ENCODE measurements at regions not wholly inside any gene's neighbourhood (a gene's known extent, or its start where the extent isn't known, plus 50 kb on each side); places are given as distances from the start of the nearest gene placed in this dataset.

- Histone ChIP-seq H3K27ac (ENCODE audit: low read depth in 2 of 2, low read length in 2 of 2) (no peak overlapping the region), H3K27me3 (ENCODE audit: control insufficient read depth in 2 of 2, insufficient read depth in 2 of 2, low read length in 2 of 2) (no peaks in the 10 kb centered on the region)
Measured at GRCh38 chr4:152126238-152126637, 365.4 kb upstream of the GATB start.

DNA sequence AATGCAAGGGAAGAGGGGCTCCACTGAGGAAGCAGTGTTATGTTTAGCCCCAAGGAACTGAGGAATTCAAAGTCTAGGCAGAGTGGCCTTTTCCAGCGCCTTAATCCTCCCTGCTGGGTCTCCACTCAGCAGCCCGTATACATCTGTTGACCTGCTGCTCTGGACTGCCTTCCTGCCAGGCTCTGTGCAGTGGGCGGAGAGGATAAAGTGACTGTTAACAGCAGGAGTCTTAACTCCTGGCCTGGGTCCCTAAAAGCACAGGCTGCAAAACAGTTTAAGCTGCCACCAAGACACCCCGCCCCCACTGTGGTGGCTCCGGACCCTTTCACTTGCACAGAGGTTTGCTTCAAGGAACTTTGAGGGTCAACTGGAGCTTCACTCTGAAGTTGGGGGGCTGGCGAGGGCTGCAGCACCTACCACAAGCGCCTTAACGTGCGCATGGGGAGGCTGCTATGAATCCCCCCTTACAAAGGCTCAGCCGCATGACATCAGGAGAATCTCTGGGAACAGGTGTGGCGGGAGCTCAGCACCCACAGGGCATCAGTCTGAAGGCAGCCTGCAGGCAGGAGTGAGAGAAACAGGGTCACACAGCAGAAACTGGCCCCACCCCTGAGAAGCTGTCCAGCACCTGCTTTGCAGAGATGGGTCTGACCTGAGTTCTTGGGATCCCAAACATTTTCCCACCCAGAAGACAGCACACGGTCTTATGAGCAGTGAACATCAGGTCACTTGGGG is 358.2 kb upstream of the GATB start:
- no peaks in the 10 kb centered on the region for H3K36me3 ChIP-seq (ENCODE audit: control insufficient read depth in 2 of 2, insufficient read depth in 2 of 2, low read length in 2 of 2)
- H3K27ac ChIP-seq (ENCODE audit: low read depth in 2 of 2, low read length in 2 of 2) = no peak overlapping the region
- no peak overlapping the region for H3K9ac ChIP-seq (ENCODE audit: low read depth in 1 of 2, low read length in 2 of 2)
- no peaks in the 10 kb centered on the region for H3K4me1 ChIP-seq (ENCODE audit: control insufficient read depth in 2 of 2, insufficient read depth in 2 of 2, low read length in 2 of 2)
- no peak overlapping the region for H3K4me3 ChIP-seq (ENCODE audit: low read length in 2 of 2)
- H3K27me3 ChIP-seq (ENCODE audit: control insufficient read depth in 2 of 2, insufficient read depth in 2 of 2, low read length in 2 of 2) = no peaks in the 10 kb centered on the region
- no peaks in the 10 kb centered on the region for H3K9me3 ChIP-seq (ENCODE audit: control insufficient read depth in 2 of 2, low read length in 2 of 2)

More at GRCh38 chr4:152126238-152126637, 365.4 kb upstream of the GATB start:
- Histone ChIP-seq H3K9me3 (ENCODE audit: control insufficient read depth in 2 of 2, low read length in 2 of 2) (no peaks in the 10 kb centered on the region), H3K4me1 (ENCODE audit: control insufficient read depth in 2 of 2, insufficient read depth in 2 of 2, low read length in 2 of 2) (no peaks in the 10 kb centered on the region), H3K36me3 (ENCODE audit: control insufficient read depth in 2 of 2, insufficient read depth in 2 of 2, low read length in 2 of 2) (no peaks in the 10 kb centered on the region), H3K4me3 (ENCODE audit: low read length in 2 of 2) (no peak overlapping the region), H3K9ac (ENCODE audit: low read depth in 1 of 2, low read length in 2 of 2) (no peak overlapping the region)

- Histone ChIP-seq H3K4me1 (ENCODE audit: control insufficient read depth in 2 of 2, insufficient read depth in 2 of 2, low read length in 2 of 2) (no peaks in the 10 kb centered on the region), H3K4me3 (ENCODE audit: low read length in 2 of 2) (no peak overlapping the region), H3K36me3 (ENCODE audit: control insufficient read depth in 2 of 2, insufficient read depth in 2 of 2, low read length in 2 of 2) (no peaks in the 10 kb centered on the region), H3K9ac (ENCODE audit: low read depth in 1 of 2, low read length in 2 of 2) (no peak overlapping the region), H3K27me3 (ENCODE audit: control insufficient read depth in 2 of 2, insufficient read depth in 2 of 2, low read length in 2 of 2) (no peaks in the 10 kb centered on the region), H3K27ac (ENCODE audit: low read depth in 2 of 2, low read length in 2 of 2) (no peak overlapping the region), H3K9me3 (ENCODE audit: control insufficient read depth in 2 of 2, low read length in 2 of 2) (no peaks in the 10 kb centered on the region)
Measured at GRCh38 chr4:152117933-152118507, 357.2 kb upstream of the GATB start.

GRCh38 chr4:152117520-152117919 is 356.7 kb upstream of the GATB start:
- H3K9ac ChIP-seq (ENCODE audit: low read depth in 1 of 2, low read length in 2 of 2) = no peak overlapping the region
- no peaks in the 10 kb centered on the region for H3K27me3 ChIP-seq (ENCODE audit: control insufficient read depth in 2 of 2, insufficient read depth in 2 of 2, low read length in 2 of 2)
- H3K4me1 ChIP-seq (ENCODE audit: control insufficient read depth in 2 of 2, insufficient read depth in 2 of 2, low read length in 2 of 2) = no peaks in the 10 kb centered on the region
- no peaks in the 10 kb centered on the region for H3K36me3 ChIP-seq (ENCODE audit: control insufficient read depth in 2 of 2, insufficient read depth in 2 of 2, low read length in 2 of 2)
- no peaks in the 10 kb centered on the region for H3K9me3 ChIP-seq (ENCODE audit: control insufficient read depth in 2 of 2, low read length in 2 of 2)
- no peak overlapping the region for H3K27ac ChIP-seq (ENCODE audit: low read depth in 2 of 2, low read length in 2 of 2)
- no peak overlapping the region for H3K4me3 ChIP-seq (ENCODE audit: low read length in 2 of 2)

GRCh38 chr4:152117054-152117453 is 356.2 kb upstream of the GATB start:
- Histone ChIP-seq H3K27ac (ENCODE audit: low read depth in 2 of 2, low read length in 2 of 2) (no peak overlapping the region), H3K4me1 (ENCODE audit: control insufficient read depth in 2 of 2, insufficient read depth in 2 of 2, low read length in 2 of 2) (no peaks in the 10 kb centered on the region)

GRCh38 chr4:152115794-152116193 is 355.0 kb upstream of the GATB start:
- Histone ChIP-seq H3K27me3 (ENCODE audit: control insufficient read depth in 2 of 2, insufficient read depth in 2 of 2, low read length in 2 of 2) (no peaks in the 10 kb centered on the region), H3K9me3 (ENCODE audit: control insufficient read depth in 2 of 2, low read length in 2 of 2) (no peaks in the 10 kb centered on the region), H3K36me3 (ENCODE audit: control insufficient read depth in 2 of 2, insufficient read depth in 2 of 2, low read length in 2 of 2) (no peaks in the 10 kb centered on the region), H3K4me1 (ENCODE audit: control insufficient read depth in 2 of 2, insufficient read depth in 2 of 2, low read length in 2 of 2) (no peaks in the 10 kb centered on the region), H3K9ac (ENCODE audit: low read depth in 1 of 2, low read length in 2 of 2) (no peak overlapping the region), H3K27ac (ENCODE audit: low read depth in 2 of 2, low read length in 2 of 2) (no peak overlapping the region), H3K4me3 (ENCODE audit: low read length in 2 of 2) (no peak overlapping the region)

More at GRCh38 chr4:152117054-152117453, 356.2 kb upstream of the GATB start:
- Histone ChIP-seq H3K4me3 (ENCODE audit: low read length in 2 of 2) (no peak overlapping the region), H3K9me3 (ENCODE audit: control insufficient read depth in 2 of 2, low read length in 2 of 2) (no peaks in the 10 kb centered on the region), H3K36me3 (ENCODE audit: control insufficient read depth in 2 of 2, insufficient read depth in 2 of 2, low read length in 2 of 2) (no peaks in the 10 kb centered on the region), H3K9ac (ENCODE audit: low read depth in 1 of 2, low read length in 2 of 2) (no peak overlapping the region), H3K27me3 (ENCODE audit: control insufficient read depth in 2 of 2, insufficient read depth in 2 of 2, low read length in 2 of 2) (no peaks in the 10 kb centered on the region)

- Histone ChIP-seq H3K4me1 (ENCODE audit: control insufficient read depth in 2 of 2, insufficient read depth in 2 of 2, low read length in 2 of 2) (no peaks in the 10 kb centered on the region), H3K36me3 (ENCODE audit: control insufficient read depth in 2 of 2, insufficient read depth in 2 of 2, low read length in 2 of 2) (no peaks in the 10 kb centered on the region), H3K27me3 (ENCODE audit: control insufficient read depth in 2 of 2, insufficient read depth in 2 of 2, low read length in 2 of 2) (no peaks in the 10 kb centered on the region), H3K4me3 (ENCODE audit: low read length in 2 of 2) (no peak overlapping the region), H3K9ac (ENCODE audit: low read depth in 1 of 2, low read length in 2 of 2) (no peak overlapping the region), H3K27ac (ENCODE audit: low read depth in 2 of 2, low read length in 2 of 2) (no peak overlapping the region), H3K9me3 (ENCODE audit: control insufficient read depth in 2 of 2, low read length in 2 of 2) (no peaks in the 10 kb centered on the region)
Measured at GRCh38 chr4:152115118-152115517, 354.3 kb upstream of the GATB start.

GRCh38 chr4:152114562-152114961 is 353.8 kb upstream of the GATB start:
- H3K4me1 ChIP-seq (ENCODE audit: control insufficient read depth in 2 of 2, insufficient read depth in 2 of 2, low read length in 2 of 2) = no peaks in the 10 kb centered on the region
- H3K4me3 ChIP-seq (ENCODE audit: low read length in 2 of 2) = no peak overlapping the region
- H3K9me3 ChIP-seq (ENCODE audit: control insufficient read depth in 2 of 2, low read length in 2 of 2) = no peaks in the 10 kb centered on the region
- H3K27ac ChIP-seq (ENCODE audit: low read depth in 2 of 2, low read length in 2 of 2) = no peak overlapping the region
- no peaks in the 10 kb centered on the region for H3K36me3 ChIP-seq (ENCODE audit: control insufficient read depth in 2 of 2, insufficient read depth in 2 of 2, low read length in 2 of 2)
- H3K27me3 ChIP-seq (ENCODE audit: control insufficient read depth in 2 of 2, insufficient read depth in 2 of 2, low read length in 2 of 2) = no peaks in the 10 kb centered on the region
- H3K9ac ChIP-seq (ENCODE audit: low read depth in 1 of 2, low read length in 2 of 2) = no peak overlapping the region

- Histone ChIP-seq H3K4me1 (ENCODE audit: control insufficient read depth in 2 of 2, insufficient read depth in 2 of 2, low read length in 2 of 2) (no peaks in the 10 kb centered on the region), H3K9me3 (ENCODE audit: control insufficient read depth in 2 of 2, low read length in 2 of 2) (no peaks in the 10 kb centered on the region)
Measured at GRCh38 chr4:152112887-152113286, 352.1 kb upstream of the GATB start.

GRCh38 chr4:152112190-152112589 is 351.4 kb upstream of the GATB start:
- Histone ChIP-seq H3K9ac (ENCODE audit: low read depth in 1 of 2, low read length in 2 of 2) (no peak overlapping the region), H3K4me3 (ENCODE audit: low read length in 2 of 2) (no peak overlapping the region), H3K36me3 (ENCODE audit: control insufficient read depth in 2 of 2, insufficient read depth in 2 of 2, low read length in 2 of 2) (no peaks in the 10 kb centered on the region), H3K4me1 (ENCODE audit: control insufficient read depth in 2 of 2, insufficient read depth in 2 of 2, low read length in 2 of 2) (no peaks in the 10 kb centered on the region), H3K9me3 (ENCODE audit: control insufficient read depth in 2 of 2, low read length in 2 of 2) (no peaks in the 10 kb centered on the region), H3K27me3 (ENCODE audit: control insufficient read depth in 2 of 2, insufficient read depth in 2 of 2, low read length in 2 of 2) (no peaks in the 10 kb centered on the region), H3K27ac (ENCODE audit: low read depth in 2 of 2, low read length in 2 of 2) (no peak overlapping the region)

More at GRCh38 chr4:152112887-152113286, 352.1 kb upstream of the GATB start:
- Histone ChIP-seq H3K27me3 (ENCODE audit: control insufficient read depth in 2 of 2, insufficient read depth in 2 of 2, low read length in 2 of 2) (no peaks in the 10 kb centered on the region), H3K4me3 (ENCODE audit: low read length in 2 of 2) (no peak overlapping the region), H3K9ac (ENCODE audit: low read depth in 1 of 2, low read length in 2 of 2) (no peak overlapping the region), H3K27ac (ENCODE audit: low read depth in 2 of 2, low read length in 2 of 2) (no peak overlapping the region), H3K36me3 (ENCODE audit: control insufficient read depth in 2 of 2, insufficient read depth in 2 of 2, low read length in 2 of 2) (no peaks in the 10 kb centered on the region)
